ENCODE measurements at regions not wholly inside any gene's neighbourhood (a gene's known extent, or its start where the extent isn't known, plus 50 kb on each side); places are given as distances from the start of the nearest gene placed in this dataset.

DNA sequence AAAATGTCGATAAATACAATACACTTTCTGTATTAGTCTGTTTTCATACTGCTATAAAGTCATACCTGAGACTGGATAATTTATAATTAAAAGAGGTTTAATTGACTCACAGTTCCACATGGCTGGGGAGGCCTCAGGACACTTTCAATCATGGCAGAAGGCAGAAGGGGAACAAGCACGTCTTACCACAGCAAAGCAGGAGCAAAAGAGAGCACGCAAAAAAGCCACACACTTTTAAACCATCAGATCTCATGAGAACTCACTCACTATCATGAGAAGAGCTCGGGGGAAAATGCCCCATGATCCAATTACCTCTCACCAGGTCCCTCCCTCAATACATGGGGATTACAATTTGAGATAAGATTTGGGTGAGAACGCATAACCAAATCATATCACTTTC is 256.7 kb downstream of the ANAPC1 start:
- no peak for TF ChIP-seq CEBPB (IDR thresholded peaks at IDR 0.05)
- TF ChIP-seq, protein P1, sequence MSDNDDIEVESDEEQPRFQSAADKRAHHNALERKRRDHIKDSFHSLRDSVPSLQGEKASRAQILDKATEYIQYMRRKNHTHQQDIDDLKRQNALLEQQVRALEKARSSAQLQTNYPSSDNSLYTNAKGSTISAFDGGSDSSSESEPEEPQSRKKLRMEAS (IDR thresholded peaks at IDR 0.05), result no peak

All from Ishikawa (cell line).